GM21515 (cell line): ENCODE measurements at regions not wholly inside any gene's neighbourhood (a gene's known extent, or its start where the extent isn't known, plus 50 kb on each side); places are given as distances from the start of the nearest gene placed in this dataset.
"Not testable (repeated sequence)": the region's sequence is repeated elsewhere in the genome, so short reads cannot be mapped to it uniquely, and the experiment has no call there.

ENCODE experiments used
- ATAC-seq: cut with Tn5 transposase; IDR thresholded peaks from one replicate; pipeline ENCODE4 v1.9.1; 2021; ENCODE audit not compliant: unreplicated experiment

- no peak for ATAC-seq
Measured at GRCh38 chr2:144749188-144749587, 229.3 kb upstream of the ZEB2 start.

- ATAC-seq = no peak
Measured at GRCh38 chr2:144748443-144748842, 228.5 kb upstream of the ZEB2 start.

DNA sequence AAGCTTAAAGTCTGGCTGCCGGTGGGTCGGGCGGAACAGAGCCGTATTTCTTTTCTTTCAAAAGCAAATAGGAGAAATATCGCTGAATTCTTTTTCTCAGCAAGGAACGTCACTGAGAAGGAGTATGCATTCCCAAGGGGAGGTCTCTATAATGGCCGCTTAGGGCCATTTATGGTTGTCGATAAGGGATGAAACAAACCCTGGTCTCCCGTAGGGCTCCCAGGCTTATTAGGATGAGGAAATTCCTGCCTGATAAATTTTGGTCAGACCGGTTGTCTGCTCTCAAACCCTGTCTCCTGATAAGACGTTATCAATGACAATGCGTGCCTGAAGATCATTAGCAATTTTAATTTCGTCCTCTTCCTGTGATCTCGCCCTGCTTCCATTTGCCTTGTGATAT lies 227.7 kb upstream of the ZEB2 start:
- ATAC-seq = no peak

- no peak for ATAC-seq
Measured at GRCh38 chr2:144745424-144745823, 225.5 kb upstream of the ZEB2 start.

DNA sequence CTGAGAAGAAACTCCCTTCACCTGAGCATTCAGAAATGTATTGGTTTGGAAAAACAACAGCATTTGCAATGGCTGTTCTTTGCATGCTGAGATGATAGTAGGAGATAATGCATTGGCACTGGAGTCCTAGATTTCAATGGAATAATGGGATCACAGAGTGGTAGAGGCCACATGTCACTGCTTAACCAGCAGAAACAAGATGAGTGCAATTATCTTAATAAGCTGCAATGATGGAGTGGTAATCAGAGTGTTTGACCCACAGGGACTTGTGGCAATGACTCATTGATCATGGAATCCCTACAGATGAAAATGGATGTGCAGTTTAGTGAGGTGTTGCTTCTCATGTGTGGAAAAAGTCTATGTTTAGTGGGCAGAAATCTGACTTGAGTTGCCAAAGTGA lies 218.8 kb upstream of the ZEB2 start:
- ATAC-seq = no peak

GRCh38 chr2:144730711-144731110 lies 210.8 kb upstream of the ZEB2 start:
- ATAC-seq = no peak

GRCh38 chr2:144724460-144724859 lies 204.5 kb upstream of the ZEB2 start:
- not testable (repeated sequence) for ATAC-seq

- ATAC-seq = no peak
Measured at GRCh38 chr2:144718376-144718775, 198.5 kb upstream of the ZEB2 start.

DNA sequence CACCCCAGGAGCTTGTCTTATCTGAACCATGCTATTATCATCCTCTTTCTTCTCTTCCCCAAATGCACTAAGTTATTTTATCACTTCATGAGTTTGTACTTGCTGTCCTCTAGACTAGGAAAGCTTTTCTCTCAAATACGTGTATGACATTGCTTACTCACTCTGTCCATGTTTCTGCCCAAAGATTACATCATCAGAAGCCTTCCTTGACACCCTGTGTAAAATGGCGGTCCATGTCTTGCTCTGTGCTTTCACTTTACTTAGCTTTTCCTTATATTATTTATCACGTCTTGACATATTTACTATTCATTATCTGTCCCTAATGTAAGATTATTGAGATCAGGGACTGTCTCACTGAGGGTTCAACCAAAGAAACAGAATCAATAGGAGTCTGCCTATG lies 196.1 kb upstream of the ZEB2 start:
- no peak for ATAC-seq

DNA sequence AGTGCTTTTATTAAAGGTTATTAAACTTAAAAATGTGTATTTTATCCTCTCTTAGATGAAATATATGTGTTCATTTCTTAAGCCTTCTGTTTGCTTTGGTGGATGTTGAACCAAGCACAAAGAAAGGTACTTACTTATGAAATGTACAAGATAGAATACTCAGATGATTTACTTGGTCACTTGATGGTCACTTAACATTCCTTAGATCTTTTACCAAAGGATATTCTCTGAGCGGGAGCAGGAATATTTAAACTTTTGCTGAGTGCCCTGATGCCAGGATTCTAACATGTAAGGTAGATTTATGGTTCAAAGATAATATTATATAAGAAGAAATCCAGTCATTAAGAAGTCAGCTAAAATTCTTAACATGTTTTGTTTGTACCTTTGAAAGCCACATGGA lies 193.5 kb upstream of the ZEB2 start:
- ATAC-seq = no peak

- no peak for ATAC-seq
Measured at GRCh38 chr2:144712550-144712940, 192.6 kb upstream of the ZEB2 start.

DNA sequence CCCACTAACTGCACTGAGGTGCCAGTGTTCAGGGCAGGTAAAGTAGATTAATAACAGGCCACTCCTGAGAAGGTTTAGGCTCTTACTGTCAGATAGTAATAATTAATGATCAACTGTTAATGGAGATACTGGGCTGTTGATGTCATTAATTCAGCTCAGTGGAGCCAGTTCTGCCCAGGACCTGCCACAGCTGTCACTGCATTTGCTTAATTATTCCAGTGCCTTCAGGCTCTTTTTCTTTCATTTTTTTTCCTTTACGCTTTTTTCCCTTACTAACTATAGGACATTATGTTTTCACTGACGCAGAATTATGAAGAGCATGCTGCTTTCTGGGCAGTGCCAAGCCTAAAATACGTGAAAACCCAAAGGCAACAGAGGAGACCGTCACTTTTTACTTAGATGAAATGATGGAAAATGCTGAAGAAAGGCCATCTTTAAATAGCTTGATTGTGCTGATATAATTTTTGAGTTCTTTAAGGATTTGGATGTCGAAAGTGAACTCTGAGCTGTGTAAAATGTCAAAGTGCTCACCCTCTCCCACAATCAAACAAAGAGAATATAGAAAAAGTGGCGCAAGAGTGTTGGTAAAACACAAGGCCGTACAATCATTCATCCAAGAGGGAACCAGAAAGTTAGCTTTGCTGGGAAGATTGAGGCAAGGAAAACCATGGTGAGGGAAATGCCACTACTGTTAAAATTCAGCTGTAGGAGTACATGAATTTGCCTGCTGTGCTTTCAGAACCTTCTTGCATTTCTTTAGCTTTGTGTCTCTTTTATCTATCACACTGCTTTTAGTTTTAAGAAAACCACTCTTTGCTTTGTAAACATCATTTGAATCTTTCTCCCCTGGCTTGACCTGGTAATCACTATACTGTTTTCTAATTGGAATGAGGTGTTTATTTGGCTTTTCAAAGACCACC lies 192.0 kb upstream of the ZEB2 start:
- no peak for ATAC-seq

DNA sequence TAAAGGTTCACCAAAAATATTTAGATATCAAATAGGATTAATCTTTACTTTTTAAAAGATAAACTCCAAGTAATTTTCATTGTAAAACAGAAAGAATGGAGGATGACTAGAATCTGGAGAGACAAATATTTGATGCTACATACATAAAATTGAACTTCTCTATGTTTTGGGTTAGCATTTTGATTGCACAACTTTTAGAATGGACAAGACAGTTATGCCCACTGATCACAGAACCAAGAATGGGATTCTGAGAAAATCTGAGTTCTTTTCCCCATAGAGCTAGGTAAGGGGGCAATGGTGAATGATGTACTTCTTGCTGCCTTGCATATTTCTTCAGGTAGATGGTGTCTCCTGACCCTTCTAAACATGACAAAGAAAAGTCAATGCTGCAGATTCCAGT lies 191.2 kb upstream of the ZEB2 start:
- no peak for ATAC-seq

DNA sequence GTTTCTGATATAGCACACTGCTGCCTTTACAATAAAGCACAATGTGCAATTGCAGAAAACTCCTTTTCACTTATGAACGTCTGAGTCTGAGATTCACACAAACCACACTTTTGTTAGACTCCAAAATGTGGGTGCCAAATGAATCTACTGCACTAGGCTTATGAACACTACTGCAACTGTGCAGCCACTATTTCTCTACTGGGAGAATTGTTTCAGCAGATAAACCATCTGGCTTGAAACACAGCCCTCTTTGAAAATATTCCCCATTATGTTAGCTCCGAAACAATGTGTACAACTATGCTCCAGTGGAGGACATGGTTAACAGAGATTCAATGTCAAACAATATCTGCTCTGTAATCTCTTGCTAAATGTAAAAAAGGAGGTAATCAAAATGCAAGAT lies 188.7 kb upstream of the ZEB2 start:
- no peak for ATAC-seq

- ATAC-seq = no peak
Measured at GRCh38 chr2:144707736-144708326, 187.9 kb upstream of the ZEB2 start.

- ATAC-seq = no peak
Measured at GRCh38 chr2:144706647-144707046, 186.7 kb upstream of the ZEB2 start.

DNA sequence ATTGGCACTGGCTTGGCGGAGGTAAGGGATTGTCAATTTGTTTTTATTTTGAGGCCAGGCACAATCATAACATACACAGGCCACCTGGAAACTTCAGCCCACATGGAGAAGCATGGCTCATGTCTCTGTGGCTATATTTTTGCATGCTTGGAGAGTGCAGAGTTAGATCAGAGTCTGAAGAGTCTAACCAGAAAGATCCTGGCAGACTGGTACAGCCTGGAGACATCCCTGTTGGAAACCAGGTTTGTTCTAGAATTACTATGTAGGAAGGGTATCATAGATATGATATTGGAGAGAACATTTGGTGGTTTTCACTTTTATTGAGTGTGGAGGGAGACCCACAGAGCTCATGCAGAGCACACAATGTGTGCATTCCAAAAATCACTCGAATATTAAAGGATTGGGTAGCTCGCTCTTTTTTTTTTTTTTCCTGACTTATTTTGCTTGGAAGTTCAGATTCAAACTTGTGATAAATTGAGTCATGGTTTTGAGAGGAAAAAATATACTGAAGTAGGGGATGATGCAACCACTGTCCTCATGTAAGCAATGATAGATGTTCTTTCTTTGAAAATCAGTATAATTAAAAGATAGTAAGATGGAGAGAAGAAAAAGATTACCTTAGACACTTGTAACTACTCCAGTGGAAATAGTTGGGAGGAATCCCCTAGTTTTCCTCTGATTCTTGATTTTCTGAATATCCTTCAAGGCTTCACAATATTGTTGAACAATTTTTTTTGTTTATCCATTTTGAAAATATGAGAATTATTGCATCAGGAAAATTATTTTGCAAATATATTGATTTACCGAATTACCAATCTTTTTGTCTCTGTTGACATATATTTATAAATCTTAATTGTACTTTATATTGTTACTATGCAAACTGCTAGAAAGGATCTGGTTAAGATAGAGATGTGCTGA lies 185.7 kb upstream of the ZEB2 start:
- no peak for ATAC-seq

DNA sequence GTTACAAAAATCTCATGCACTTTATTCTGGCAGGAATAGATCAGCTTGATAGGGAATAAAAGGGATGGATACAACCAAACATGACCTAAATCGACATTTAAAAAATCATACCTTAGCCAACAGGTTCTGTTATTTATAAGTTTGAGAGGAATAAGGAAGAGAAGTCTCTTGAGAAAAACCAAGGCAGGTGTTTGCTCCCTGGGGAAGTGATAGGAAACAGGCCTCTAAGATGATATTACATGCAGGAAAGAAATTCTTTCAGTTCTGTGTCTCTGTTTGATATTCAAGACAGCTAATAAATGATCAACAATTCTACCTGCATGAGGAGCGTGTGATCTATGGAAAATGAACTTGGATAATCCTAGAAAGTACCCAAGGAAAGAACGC lies 184.8 kb upstream of the ZEB2 start:
- no peak for ATAC-seq

GRCh38 chr2:144703852-144704708 lies 184.2 kb upstream of the ZEB2 start:
- ATAC-seq = no peak

DNA sequence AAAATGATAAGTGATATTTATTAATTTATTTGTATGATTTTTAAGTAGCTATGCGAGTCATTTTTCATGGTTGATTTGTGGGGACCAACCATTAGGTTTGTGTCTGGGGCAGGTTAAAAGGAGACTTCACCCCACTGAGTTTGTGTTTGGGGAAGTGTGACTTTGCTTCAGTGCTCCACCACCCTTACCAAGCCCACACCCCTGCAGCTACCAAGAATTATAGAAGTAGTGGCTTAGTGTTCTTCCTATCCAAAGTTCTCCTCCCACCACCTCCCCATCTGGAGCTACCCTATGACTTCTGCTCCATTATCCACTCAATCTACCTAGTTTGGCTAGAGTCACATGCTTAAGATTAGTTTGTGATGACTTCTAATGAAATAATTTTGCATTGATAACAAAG lies 182.1 kb upstream of the ZEB2 start:
- ATAC-seq = no peak

DNA sequence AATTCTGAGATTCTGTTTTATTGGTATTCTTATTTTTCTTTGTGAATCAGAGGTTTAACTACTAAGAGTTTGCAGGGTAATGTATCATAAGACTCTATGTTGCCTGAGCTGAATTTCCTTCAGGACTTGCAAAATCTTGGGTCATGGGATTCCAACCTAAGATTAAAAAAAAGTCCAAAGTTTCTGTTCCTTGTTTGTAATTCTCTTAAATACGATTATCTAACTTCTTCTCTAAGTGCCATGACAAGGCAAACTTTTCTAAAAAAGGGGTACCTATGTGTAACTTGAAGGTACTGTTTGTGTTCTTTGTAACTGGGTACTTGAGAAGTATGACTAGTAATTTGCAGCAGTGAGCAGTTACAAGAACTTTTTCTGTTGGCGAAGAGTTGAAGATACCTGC lies 181.3 kb upstream of the ZEB2 start:
- ATAC-seq = no peak
